ENCODE measurements at regions not wholly inside any gene's neighbourhood (a gene's known extent, or its start where the extent isn't known, plus 50 kb on each side); places are given as distances from the start of the nearest gene placed in this dataset.
A peak's percentile ranks its signal among the peaks of the same experiment; 100 is the strongest.

- H3K9me3 Mint-ChIP-seq (ENCODE audit: low read depth) = no peaks in the 10 kb centered on the region
- no peak for DNase-seq
- CTCF ChIA-PET = no interaction called here
- POLR2A ChIA-PET = no interaction called here
- no peaks in the 10 kb centered on the region for H3K4me1 Mint-ChIP-seq
- peaks cover 5% of the 10 kb centered on the region for H3K27me3 Mint-ChIP-seq
- intact Hi-C loops (cut with DNase I, micrococcal nuclease) = no loop called here
- no peaks in the 10 kb centered on the region for H3K36me3 Mint-ChIP-seq (ENCODE audit: low read depth)
- no peak overlapping the region for H3K27ac Mint-ChIP-seq
- H3K4me3 Mint-ChIP-seq = no peak overlapping the region
- no peak for ATAC-seq
Observed at GRCh38 chr10:34031400-34031799, 696.9 kb upstream of the NRP1 start.

GRCh38 chr10:34029455-34029854 is 695.0 kb upstream of the NRP1 start:
- H3K27ac Mint-ChIP-seq = no peak overlapping the region
- DNase-seq = no peak
- ChIA-PET CTCF (interaction anchor here (0.6 kb wide), 1 partner anchor 160 kb away, joined by 3 read pairs; no protein-coding TSS in a partner anchor), POLR2A (no interaction called here)
- no peak for ATAC-seq
- intact Hi-C loops (cut with DNase I, micrococcal nuclease) = no loop called here
- H3K4me3 Mint-ChIP-seq = no peak overlapping the region
- peaks cover 5% of the 10 kb centered on the region for H3K27me3 Mint-ChIP-seq
- no peaks in the 10 kb centered on the region for H3K9me3 Mint-ChIP-seq (ENCODE audit: low read depth)
- H3K4me1 Mint-ChIP-seq = no peaks in the 10 kb centered on the region
- no peaks in the 10 kb centered on the region for H3K36me3 Mint-ChIP-seq (ENCODE audit: low read depth)

GRCh38 chr10:34028936-34029335 is 694.5 kb upstream of the NRP1 start:
- ChIA-PET CTCF (interaction anchor here (0.6 kb wide), 1 partner anchor 160 kb away, joined by 3 read pairs; no protein-coding TSS in a partner anchor), POLR2A (no interaction called here)
- H3K4me3 Mint-ChIP-seq = no peak overlapping the region
- H3K27me3 Mint-ChIP-seq = peaks cover 5% of the 10 kb centered on the region
- no peak overlapping the region for H3K27ac Mint-ChIP-seq
- DNase-seq (no peak), ATAC-seq (no peak)
- no peaks in the 10 kb centered on the region for H3K4me1 Mint-ChIP-seq
- no peaks in the 10 kb centered on the region for H3K36me3 Mint-ChIP-seq (ENCODE audit: low read depth)
- H3K9me3 Mint-ChIP-seq (ENCODE audit: low read depth) = no peaks in the 10 kb centered on the region
- intact Hi-C loops (cut with DNase I, micrococcal nuclease) = no loop called here

GRCh38 chr10:34024693-34025425 is 690.4 kb upstream of the NRP1 start:
- CTCF ChIA-PET = no interaction called here
- DNase-seq = peak; percentile 37

GRCh38 chr10:34024282-34024681 is 689.8 kb upstream of the NRP1 start:
- ChIA-PET CTCF (no interaction called here), POLR2A (no interaction called here)
- Mint-ChIP-seq H3K27ac (no peak overlapping the region), H3K4me3 (no peak overlapping the region), H3K36me3 (ENCODE audit: low read depth) (no peaks in the 10 kb centered on the region), H3K4me1 (no peaks in the 10 kb centered on the region), H3K9me3 (ENCODE audit: low read depth) (no peaks in the 10 kb centered on the region), H3K27me3 (peaks cover 5% of the 10 kb centered on the region)
- intact Hi-C loops (cut with DNase I, micrococcal nuclease) = no loop called here
- ATAC-seq (no peak), DNase-seq (no peak)

More at GRCh38 chr10:34024693-34025425, 690.4 kb upstream of the NRP1 start:
- Mint-ChIP-seq H3K9me3 (ENCODE audit: low read depth) (no peaks in the 10 kb centered on the region), H3K27ac (no peak overlapping the region), H3K4me1 (no peaks in the 10 kb centered on the region), H3K27me3 (peaks cover 5% of the 10 kb centered on the region), H3K36me3 (ENCODE audit: low read depth) (no peaks in the 10 kb centered on the region), H3K4me3 (no peak overlapping the region)
- POLR2A ChIA-PET = no interaction called here
- peak; percentile 57 for ATAC-seq
- intact Hi-C loops (cut with DNase I, micrococcal nuclease) = no loop called here

GRCh38 chr10:34022195-34022594 is 687.7 kb upstream of the NRP1 start:
- POLR2A ChIA-PET = no interaction called here

GRCh38 chr10:34018784-34019183 is 684.3 kb upstream of the NRP1 start:
- H3K27me3 Mint-ChIP-seq = peaks cover 1% of the 10 kb centered on the region
- no peak for DNase-seq
- no peak for ATAC-seq
- no peak overlapping the region for H3K4me3 Mint-ChIP-seq
- H3K4me1 Mint-ChIP-seq = no peaks in the 10 kb centered on the region
- H3K9me3 Mint-ChIP-seq (ENCODE audit: low read depth) = no peaks in the 10 kb centered on the region
- no peaks in the 10 kb centered on the region for H3K36me3 Mint-ChIP-seq (ENCODE audit: low read depth)
- ChIA-PET POLR2A (no interaction called here), CTCF (interaction anchor here (1.1 kb wide), 1 partner anchor 17 kb away, joined by 3 read pairs; no protein-coding TSS in a partner anchor)
- no peak overlapping the region for H3K27ac Mint-ChIP-seq
- intact Hi-C loops (cut with DNase I, micrococcal nuclease) = no loop called here

More at GRCh38 chr10:34022195-34022594, 687.7 kb upstream of the NRP1 start:
- CTCF ChIA-PET = no interaction called here
- no peaks in the 10 kb centered on the region for H3K4me1 Mint-ChIP-seq
- DNase-seq (no peak), ATAC-seq (no peak)
- no peaks in the 10 kb centered on the region for H3K9me3 Mint-ChIP-seq (ENCODE audit: low read depth)
- H3K4me3 Mint-ChIP-seq = no peak overlapping the region
- no peaks in the 10 kb centered on the region for H3K27me3 Mint-ChIP-seq
- intact Hi-C loops (cut with DNase I, micrococcal nuclease) = no loop called here
- no peak overlapping the region for H3K27ac Mint-ChIP-seq
- H3K36me3 Mint-ChIP-seq (ENCODE audit: low read depth) = no peaks in the 10 kb centered on the region

GRCh38 chr10:34018129-34018528 is 683.7 kb upstream of the NRP1 start:
- Mint-ChIP-seq H3K4me3 (no peak overlapping the region), H3K27ac (no peak overlapping the region), H3K9me3 (ENCODE audit: low read depth) (no peaks in the 10 kb centered on the region), H3K36me3 (ENCODE audit: low read depth) (no peaks in the 10 kb centered on the region), H3K4me1 (no peaks in the 10 kb centered on the region), H3K27me3 (peaks cover 1% of the 10 kb centered on the region)
- no peak for DNase-seq
- CTCF ChIA-PET = interaction anchor here (1.1 kb wide), 1 partner anchor 18 kb away, joined by 3 read pairs; no protein-coding TSS in a partner anchor
- intact Hi-C loops (cut with DNase I, micrococcal nuclease) = no loop called here
- POLR2A ChIA-PET = no interaction called here
- ATAC-seq = no peak

GRCh38 chr10:34017281-34017680 is 682.8 kb upstream of the NRP1 start:
- Mint-ChIP-seq H3K4me3 (no peak overlapping the region), H3K36me3 (ENCODE audit: low read depth) (no peaks in the 10 kb centered on the region), H3K27me3 (peaks cover 1% of the 10 kb centered on the region), H3K4me1 (no peaks in the 10 kb centered on the region), H3K9me3 (ENCODE audit: low read depth) (no peaks in the 10 kb centered on the region), H3K27ac (no peak overlapping the region)
- ATAC-seq = no peak
- intact Hi-C loops (cut with DNase I, micrococcal nuclease) = no loop called here
- DNase-seq = peak; percentile 9
- CTCF ChIA-PET = no interaction called here
- POLR2A ChIA-PET = no interaction called here

- POLR2A ChIA-PET = no interaction called here
- DNase-seq (no peak), ATAC-seq (no peak)
- H3K9me3 Mint-ChIP-seq (ENCODE audit: low read depth) = no peaks in the 10 kb centered on the region
- H3K4me1 Mint-ChIP-seq = no peaks in the 10 kb centered on the region
- H3K27me3 Mint-ChIP-seq = peaks cover 1% of the 10 kb centered on the region
- no peak overlapping the region for H3K27ac Mint-ChIP-seq
- CTCF ChIA-PET = no interaction called here
- intact Hi-C loops (cut with DNase I, micrococcal nuclease) = no loop called here
- H3K36me3 Mint-ChIP-seq (ENCODE audit: low read depth) = no peaks in the 10 kb centered on the region
- no peak overlapping the region for H3K4me3 Mint-ChIP-seq
Observed at GRCh38 chr10:34016576-34016975, 682.1 kb upstream of the NRP1 start.

GRCh38 chr10:34015700-34016099 is 681.2 kb upstream of the NRP1 start:
- intact Hi-C loops (cut with DNase I, micrococcal nuclease) = no loop called here
- CTCF ChIA-PET = interaction anchor here (0.6 kb wide), 1 partner anchor 656 kb away, joined by 3 read pairs; no protein-coding TSS in a partner anchor
- POLR2A ChIA-PET = no interaction called here
- Mint-ChIP-seq H3K27ac (no peak overlapping the region), H3K9me3 (ENCODE audit: low read depth) (no peaks in the 10 kb centered on the region), H3K4me1 (no peaks in the 10 kb centered on the region), H3K4me3 (no peak overlapping the region), H3K36me3 (ENCODE audit: low read depth) (no peaks in the 10 kb centered on the region), H3K27me3 (peaks cover 5% of the 10 kb centered on the region)
- ATAC-seq (no peak), DNase-seq (no peak)

- H3K4me1 Mint-ChIP-seq = no peaks in the 10 kb centered on the region
- no peak for DNase-seq
- H3K9me3 Mint-ChIP-seq (ENCODE audit: low read depth) = no peaks in the 10 kb centered on the region
- H3K27ac Mint-ChIP-seq = no peak overlapping the region
- ChIA-PET POLR2A (no interaction called here), CTCF (interaction anchor here (0.8 kb wide), 1 partner anchor 349 kb away, joined by 3 read pairs; no protein-coding TSS in a partner anchor)
- no peak overlapping the region for H3K4me3 Mint-ChIP-seq
- intact Hi-C loops (cut with DNase I, micrococcal nuclease) = no loop called here
- H3K27me3 Mint-ChIP-seq = peaks cover 6% of the 10 kb centered on the region
- no peak for ATAC-seq
- no peaks in the 10 kb centered on the region for H3K36me3 Mint-ChIP-seq (ENCODE audit: low read depth)
Observed at GRCh38 chr10:34013235-34013634, 678.8 kb upstream of the NRP1 start.

Measured in activated CD4-positive, alpha-beta T cell treated with anti-CD3 and anti-CD28 coated beads for 36 hours (primary cell).